H1 (cell line): ENCODE measurements at regions not wholly inside any gene's neighbourhood (a gene's known extent, or its start where the extent isn't known, plus 50 kb on each side); places are given as distances from the start of the nearest gene placed in this dataset.

ENCODE experiments used
- CTCF ChIA-PET: fragments of 300-600 bp; sonication (Branson Sonifier 250); formaldehyde crosslinking; loops from one replicate; lab custom pipeline; 2021; ENCODE audit not compliant: partially characterized antibody; lab: Charles Lee
- POLR2A ChIA-PET: fragments of 300-600 bp; sonication (Branson Sonifier 250); formaldehyde crosslinking; loops from one replicate; lab custom pipeline; 2021; ENCODE audit warnings: inconsistent platforms; ENCODE audit not compliant: partially characterized antibody; lab: Charles Lee
- DNase-seq, 2 experiments: peaks; one replicate each; pipeline versions ENCODE4 v3.0.0 to v3.0.0-alpha.2; 2010 to 2022; ENCODE audit warnings: low spot score in 2 of 2, low read depth in 1 of 2, mixed read lengths in 1 of 2
- FAIRE-seq: peaks from 2 replicates; lab custom pipeline; 2011; peaks lifted over from hg19 to GRCh38; lab: Jason Lieb, UNC
- H2AFZ ChIP-seq: 2 replicates; pipeline ENCODE4 v1.8.1; 2012; ENCODE audit warnings: low read length, inconsistent platforms
- H2AK5ac ChIP-seq: 2 replicates; pipeline ENCODE4 v1.6.1; 2013; ENCODE audit warnings: low read depth, low read length
- H2BK120ac ChIP-seq: replicated peaks from 2 replicates; pipeline ENCODE3; 2013; ENCODE audit warnings: low read depth, low read length, inconsistent platforms
- H2BK12ac ChIP-seq: 2 replicates; pipeline ENCODE4 v1.6.1; 2013; ENCODE audit warnings: low read depth, low read length
- H2BK15ac ChIP-seq: 2 replicates; pipeline ENCODE4 v1.6.1; 2013; ENCODE audit warnings: low read length
- H2BK20ac ChIP-seq: 2 replicates; pipeline ENCODE4 v1.6.1; 2013; ENCODE audit warnings: low read length
- H2BK5ac ChIP-seq: 2 replicates; pipeline ENCODE4 v1.6.1; 2013; ENCODE audit warnings: low read depth, low read length
- H3K14ac ChIP-seq: 2 replicates; pipeline ENCODE4 v1.6.1; 2013; ENCODE audit warnings: inconsistent platforms; ENCODE audit not compliant: insufficient read length
- H3K18ac ChIP-seq: 2 replicates; pipeline ENCODE4 v1.6.1; 2013; ENCODE audit warnings: low read length; ENCODE audit errors: extremely low read depth
- H3K23ac ChIP-seq: 2 replicates; pipeline ENCODE4 v1.6.1; 2013; ENCODE audit warnings: inconsistent platforms; ENCODE audit not compliant: insufficient read length
- H3K23me2 ChIP-seq: 2 replicates; pipeline ENCODE4 v1.6.1; 2013; ENCODE audit warnings: low read depth, low read length
- H3K27ac ChIP-seq: 2 replicates; pipeline ENCODE4 v1.6.1; 2011; ENCODE audit warnings: low read depth, low read length, inconsistent platforms
- H3K27me3 ChIP-seq, 4 experiments: replicated peaks in 1 of 4; 1 replicate in 1 of 4; 2 replicates in 3 of 4; pipeline versions ENCODE4 v1.6.1 to v1.8.1; 2011 to 2013; ENCODE audit warnings: low read length in 3 of 4, mild to moderate bottlenecking in 3 of 4, inconsistent platforms in 2 of 4, mixed read lengths in 2 of 4, moderate library complexity in 1 of 4; ENCODE audit not compliant: control insufficient read depth in 3 of 4, insufficient read depth in 3 of 4; ENCODE audit errors: extremely low read depth in 1 of 4
- H3K36me3 ChIP-seq, 4 experiments: 2 replicates each; pipeline versions ENCODE4 v1.6.1 to v1.8.1; 2011 to 2013; ENCODE audit warnings: mild to moderate bottlenecking in 4 of 4, low read length in 3 of 4, moderate library complexity in 2 of 4, control low read depth in 1 of 4, inconsistent platforms in 1 of 4; ENCODE audit not compliant: insufficient read depth in 4 of 4, control insufficient read depth in 2 of 4
- H3K4ac ChIP-seq: replicated peaks from 2 replicates; pipeline ENCODE3; 2013; ENCODE audit warnings: low read length, low read depth, mixed read lengths, inconsistent platforms; ENCODE audit not compliant: insufficient read length
- H3K4me1 ChIP-seq, 4 experiments: replicated peaks in 1 of 4; 1 replicate in 1 of 4; 2 replicates in 3 of 4; pipeline versions ENCODE4 v1.6.1 to v1.8.1; 2011 to 2013; ENCODE audit warnings: low read length in 3 of 4, inconsistent platforms in 2 of 4, mixed read lengths in 1 of 4; ENCODE audit not compliant: insufficient read depth in 4 of 4, control insufficient read depth in 3 of 4
- H3K4me2 ChIP-seq, 2 experiments: 2 replicates each; pipeline versions ENCODE4 v1.6.1 to v1.8.1; 2011 to 2013; ENCODE audit warnings: low read depth in 2 of 2, low read length in 2 of 2, control low read depth in 1 of 2, inconsistent platforms in 1 of 2, mild to moderate bottlenecking in 1 of 2; ENCODE audit not compliant: insufficient read depth in 1 of 2
- H3K4me3 ChIP-seq, 4 experiments: fragments of 200-600, 300-600 bp in 1 of 4; sonication (generic), shearing (Covaris generic), sonication (Bioruptor Twin) in 1 of 4; 2 replicates each; pipeline versions ENCODE4 v1.5.1 to v1.8.1; 2011 to 2016; ENCODE audit warnings: low read length in 4 of 4, low read depth in 3 of 4, control low read depth in 2 of 4, inconsistent platforms in 2 of 4, mild to moderate bottlenecking in 2 of 4, mixed read lengths in 1 of 4, moderate library complexity in 1 of 4; ENCODE audit not compliant: insufficient read depth in 2 of 4; ENCODE audit errors: extremely low read depth in 1 of 4
- H3K56ac ChIP-seq: replicated peaks from 2 replicates; pipeline ENCODE3; 2013; ENCODE audit warnings: low read depth, mild to moderate bottlenecking, mixed read lengths, low read length, inconsistent platforms; ENCODE audit not compliant: insufficient read length
- H3K79me1 ChIP-seq: 2 replicates; pipeline ENCODE4 v1.6.1; 2013; ENCODE audit warnings: low read depth, low read length, control low read depth
- H3K79me2 ChIP-seq, 2 experiments: 2 replicates each; pipeline versions ENCODE4 v1.6.1 to v1.8.1; 2012 to 2013; ENCODE audit warnings: low read length in 2 of 2, mild to moderate bottlenecking in 2 of 2, inconsistent platforms in 1 of 2; ENCODE audit not compliant: insufficient read depth in 2 of 2, control insufficient read depth in 1 of 2
- H3K9ac ChIP-seq, 4 experiments: replicated peaks in 1 of 4; 1 replicate in 1 of 4; 2 replicates in 3 of 4; pipeline versions ENCODE4 v1.6.1 to v1.8.1; 2011 to 2013; ENCODE audit warnings: low read depth in 3 of 4, low read length in 3 of 4, control low read depth in 2 of 4, mild to moderate bottlenecking in 2 of 4, moderate library complexity in 2 of 4, inconsistent platforms in 1 of 4; ENCODE audit errors: extremely low read depth in 1 of 4
- H3K9me3 ChIP-seq, 2 experiments: 2 replicates each; pipeline versions ENCODE4 v1.6.1 to v1.8.1; 2012 to 2013; ENCODE audit warnings: mild to moderate bottlenecking in 2 of 2, moderate library complexity in 2 of 2, control low read depth in 1 of 2, inconsistent platforms in 1 of 2, low read depth in 1 of 2, low read length in 1 of 2, mixed read lengths in 1 of 2; ENCODE audit not compliant: insufficient read depth in 2 of 2
- H4K20me1 ChIP-seq, 2 experiments: replicated peaks in 1 of 2; 2 replicates each; pipeline versions ENCODE3 to v1.8.1; 2011 to 2013; ENCODE audit warnings: inconsistent platforms in 2 of 2, low read length in 2 of 2, mild to moderate bottlenecking in 1 of 2; ENCODE audit not compliant: insufficient read depth in 2 of 2, control insufficient read depth in 1 of 2
- H4K5ac ChIP-seq: 2 replicates; pipeline ENCODE4 v1.6.1; 2013; ENCODE audit warnings: low read length, low read depth, mixed read lengths, inconsistent platforms; ENCODE audit not compliant: insufficient read length
- H4K8ac ChIP-seq: 2 replicates; pipeline ENCODE4 v1.8.0; 2013; ENCODE audit warnings: mild to moderate bottlenecking, moderate library complexity, low read length, inconsistent platforms; ENCODE audit not compliant: insufficient read depth; ENCODE audit errors: extremely low read depth
- H4K91ac ChIP-seq: replicated peaks from 2 replicates; pipeline ENCODE3; 2013; ENCODE audit warnings: low read length, mixed read lengths, inconsistent platforms; ENCODE audit not compliant: insufficient read length
- BRCA1 ChIP-seq: IDR thresholded peaks from 2 replicates; pipeline ENCODE4 v1.6.1; 2012; ENCODE audit warnings: low read depth, low read length, improper control_type of control experiment
- WGBS, 2 experiments: shearing (Covaris generic) in 1 of 2; methylation state at CpG; one replicate each; pipeline versions ENCODE4 v1.1.6 to v1.1.7; 2013 to 2015; ENCODE audit warnings: low lambda C conversion rate in 2 of 2, mixed read lengths in 2 of 2, inconsistent platforms in 1 of 2, low coverage in 1 of 2, missing lambda C conversion rate in 1 of 2; ENCODE audit not compliant: insufficient replicate concordance in 2 of 2, insufficient coverage in 1 of 2, insufficient read length in 1 of 2; ENCODE audit errors: extremely low coverage in 1 of 2, missing lambda C conversion rate in 1 of 2; 5-methylcytosine and 5-hydroxymethylcytosine counted together

DNA sequence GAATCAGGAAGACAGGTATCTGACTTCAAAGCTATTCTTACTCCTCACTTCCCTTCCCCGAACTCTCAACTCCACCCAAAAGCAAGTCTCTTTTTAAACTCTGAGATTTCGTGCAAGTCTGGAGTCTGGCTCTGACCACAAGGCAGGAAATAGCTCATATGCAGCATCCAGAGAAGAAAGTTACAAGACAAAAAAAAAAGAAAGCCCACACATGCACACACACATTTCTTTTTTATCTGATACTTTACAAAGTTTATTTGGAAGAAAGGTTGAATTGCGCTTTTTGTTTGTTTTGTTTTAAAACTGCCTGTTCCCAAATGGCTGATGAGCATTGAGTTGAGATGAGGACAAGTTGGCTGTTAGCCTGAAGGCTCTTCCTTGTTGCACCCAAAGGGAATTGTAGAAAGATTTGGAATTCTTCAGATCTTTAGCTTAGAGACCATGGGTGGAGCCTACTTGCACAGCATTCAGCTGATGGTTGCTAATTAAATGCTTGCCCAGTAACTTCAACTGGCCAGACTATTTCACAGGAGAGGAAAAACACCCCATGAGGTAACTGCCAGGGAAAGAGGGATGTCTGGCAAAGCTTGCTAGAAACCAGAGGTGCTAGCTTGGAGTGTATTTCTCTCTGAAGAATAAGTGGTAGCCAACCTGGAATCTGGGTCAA, 490.3 kb downstream of the TTLL7 start:
- H3K9me3 ChIP-seq: no peaks in the 10 kb centered on the region
- H2BK20ac ChIP-seq: no peak overlapping the region
- no peak overlapping the region for H3K4me3 ChIP-seq
- no peak overlapping the region for H3K9ac ChIP-seq
- H3K4me1 ChIP-seq: no peaks in the 10 kb centered on the region
- H3K4me2 ChIP-seq: no peak overlapping the region
- no peaks in the 10 kb centered on the region for H3K27me3 ChIP-seq
- WGBS, 2 experiments: 86% methylated on average over 3 of the region's 3 CpGs; no CpG with 5 or more reads in 1 of the 2 experiments
- no peak overlapping the region for H4K8ac ChIP-seq
- no peak overlapping the region for H3K14ac ChIP-seq
- no peak overlapping the region for H3K27ac ChIP-seq
- no peak overlapping the region for H4K91ac ChIP-seq
- no peak overlapping the region for H2BK12ac ChIP-seq
- ChIA-PET POLR2A (no interaction called here), CTCF (interaction anchor here (0.6 to 2.0 kb wide), 5 partner anchors 12 to 878 kb away, joined by 3 to 8 read pairs (median 3); no protein-coding TSS in a partner anchor)
- no peaks in the 10 kb centered on the region for H3K79me2 ChIP-seq
- H3K23ac ChIP-seq: no peak overlapping the region
- no peak for TF ChIP-seq BRCA1
- H3K36me3 ChIP-seq: no peaks in the 10 kb centered on the region
- no peak for DNase-seq
- no peak overlapping the region for H4K5ac ChIP-seq
- no peak overlapping the region for H2AFZ ChIP-seq
- H2BK5ac ChIP-seq: no peak overlapping the region
- H3K23me2 ChIP-seq: no peaks in the 10 kb centered on the region
- FAIRE-seq: no peak
- no peaks in the 10 kb centered on the region for H3K79me1 ChIP-seq
- no peak overlapping the region for H2BK120ac ChIP-seq
- no peaks in the 10 kb centered on the region for H4K20me1 ChIP-seq
- H3K56ac ChIP-seq: no peak overlapping the region
- H2AK5ac ChIP-seq: no peak overlapping the region
- no peak overlapping the region for H2BK15ac ChIP-seq
- H3K4ac ChIP-seq: no peak overlapping the region
- no peak overlapping the region for H3K18ac ChIP-seq
